A549 (cell line): ENCODE measurements at regions not wholly inside any gene's neighbourhood (a gene's known extent, or its start where the extent isn't known, plus 50 kb on each side); places are given as distances from the start of the nearest gene placed in this dataset.

ENCODE experiments used
- ATAC-seq, 2 experiments: fragments of 200-7000 bp in 1 of 2; fragments of >200 bp in 1 of 2; cut with Nextera tagmentation in 1 of 2; cut with Tn5 transposase in 1 of 2; 3 replicates each; pipeline versions ENCODE4 v1.8.0 to v1.9.1; 2018 to 2020; ENCODE audit warnings: mild to moderate bottlenecking in 1 of 2, moderate library complexity in 1 of 2
- CTCF ChIA-PET: fragments of 300-600 bp; sonication (Branson Sonifier 250); formaldehyde crosslinking; extraction: SDS; loops from one replicate; lab custom pipeline; 2021; ENCODE audit warnings: antibody characterized with exemption, inconsistent platforms; lab: Yijun Ruan, JAX
- POLR2A ChIA-PET: fragments of 350-600 bp; formaldehyde crosslinking; extraction: SDS; loops from one replicate; lab custom pipeline; 2021; ENCODE audit warnings: antibody characterized with exemption, inconsistent platforms; lab: Yijun Ruan, JAX
- DNase-seq, 2 experiments: peaks; one replicate each; pipeline versions ENCODE4 v3.0.0 to v3.0.0-alpha.2; 2011 to 2016; ENCODE audit warnings: low read depth in 1 of 2, low spot score in 1 of 2
- FAIRE-seq: peaks from 2 replicates; lab custom pipeline; 2011; peaks lifted over from hg19 to GRCh38; lab: Jason Lieb, UNC
- H3K27ac ChIP-seq, 2 experiments: fragments of >200 bp; sonication (Bioruptor Twin); formaldehyde crosslinking; 3 replicates each; pipeline ENCODE4 v1.5.1; 2016 to 2017
- H3K4me1 ChIP-seq: fragments of >200 bp; sonication (Bioruptor Twin); formaldehyde crosslinking; 3 replicates; pipeline ENCODE4 v1.6.1; 2016
- H3K4me2 ChIP-seq: fragments of >200 bp; sonication (Bioruptor Twin); formaldehyde crosslinking; 3 replicates; pipeline ENCODE4 v1.6.1; 2016
- H3K4me3 ChIP-seq: fragments of >200 bp; sonication (Bioruptor Twin); formaldehyde crosslinking; 3 replicates; pipeline ENCODE4 v1.5.1; 2016
- H3K9me3 ChIP-seq: fragments of >200 bp; sonication (Bioruptor Twin); formaldehyde crosslinking; 3 replicates; pipeline ENCODE4 v1.6.1; 2016
- ATOH8 ChIP-seq: fragments of 250-450 bp; sonication (Bioruptor Pico); IDR thresholded peaks from 2 replicates; pipeline ENCODE4 v1.5.0; 2020; ENCODE audit warnings: low read depth, mild to moderate bottlenecking, moderate library complexity
- E2F6 ChIP-seq: IDR thresholded peaks from 2 replicates; pipeline ENCODE4 v1.6.1; 2012; ENCODE audit warnings: low read depth, borderline replicate concordance
- EHF ChIP-seq: fragments of 250-450 bp; sonication (Bioruptor Pico); IDR thresholded peaks from 2 replicates; pipeline ENCODE4 v1.5.0; 2020; ENCODE audit warnings: mild to moderate bottlenecking
- EP300 ChIP-seq, 2 experiments: fragments of >200 bp; sonication (Bioruptor Twin); formaldehyde crosslinking; IDR thresholded peaks; 2 replicates in 1 of 2; 3 replicates in 1 of 2; pipeline ENCODE4 v1.6.1; 2016 to 2017
- FOSB ChIP-seq: fragments of 250-450 bp; sonication (Bioruptor Pico); IDR thresholded peaks from 2 replicates; pipeline ENCODE4 v1.5.0; 2020; ENCODE audit warnings: mild to moderate bottlenecking, moderate library complexity
- FOSL2 ChIP-seq, 2 experiments: fragments of 450-650 bp in 1 of 2; fragments of >200 bp in 1 of 2; sonication (Bioruptor Twin) in 1 of 2; formaldehyde crosslinking; IDR thresholded peaks; 2 replicates each; pipeline versions ENCODE4 v1.5.0 to v1.6.1; 2016 to 2020; ENCODE audit warnings: mild to moderate bottlenecking in 1 of 2, moderate library complexity in 1 of 2
- GATA3 ChIP-seq: IDR thresholded peaks from 2 replicates; pipeline ENCODE4 v1.6.1; 2012; ENCODE audit warnings: borderline replicate concordance
- HOXA7 ChIP-seq: fragments of 250-450 bp; sonication (Bioruptor Pico); IDR thresholded peaks from 2 replicates; pipeline ENCODE4 v1.5.0; 2020; ENCODE audit warnings: mild to moderate bottlenecking, moderate library complexity
- HOXB13 ChIP-seq: fragments of 250-450 bp; sonication (Bioruptor Pico); IDR thresholded peaks from 2 replicates; pipeline ENCODE4 v1.5.0; 2020; ENCODE audit warnings: low read depth, mild to moderate bottlenecking, moderate library complexity
- KDM5A ChIP-seq: fragments of 200-600 bp; sonication (generic); IDR thresholded peaks from 2 replicates; pipeline ENCODE4 v1.6.1; 2016; ENCODE audit warnings: antibody characterized with exemption, mild to moderate bottlenecking
- MAFK ChIP-seq: fragments of 450-650 bp; IDR thresholded peaks from 2 replicates; pipeline ENCODE4 v1.6.1; 2014; ENCODE audit not compliant: partially characterized antibody
- MAZ ChIP-seq: fragments of 150-350 bp; IDR thresholded peaks from 2 replicates; pipeline ENCODE4 v1.6.1; 2014; ENCODE audit warnings: antibody characterized with exemption, low read depth, low read length, borderline replicate concordance
- NPAS2 ChIP-seq: fragments of 250-450 bp; sonication (Bioruptor Pico); IDR thresholded peaks from 2 replicates; pipeline ENCODE4 v1.8.0; 2022; ENCODE audit warnings: mild to moderate bottlenecking, moderate library complexity, borderline replicate concordance
- NR3C1 ChIP-seq: fragments of >200 bp; sonication (Bioruptor Twin); formaldehyde crosslinking; IDR thresholded peaks from 3 replicates; pipeline ENCODE4 v1.6.1; 2017
- POLR2A ChIP-seq: IDR thresholded peaks from 2 replicates; pipeline ENCODE4 v1.6.1; 2012; ENCODE audit warnings: mild to moderate bottlenecking, low read length
- TFCP2L1 ChIP-seq: fragments of 250-450 bp; sonication (Bioruptor Pico); IDR thresholded peaks from 2 replicates; pipeline ENCODE4 v1.5.0; 2021; ENCODE audit warnings: mild to moderate bottlenecking
- TP53 ChIP-seq: fragments of 250-450 bp; sonication (Bioruptor Pico); IDR thresholded peaks from 2 replicates; pipeline ENCODE4 v1.5.0; 2021; ENCODE audit warnings: mild to moderate bottlenecking, moderate library complexity
- ZC3H11A ChIP-seq: fragments of 450-650 bp; IDR thresholded peaks from 2 replicates; pipeline ENCODE4 v1.6.1; 2014; ENCODE audit warnings: antibody characterized with exemption, mild to moderate bottlenecking
- WGBS: methylation state at CpG from one replicate; pipeline ENCODE4 v1.1.6; 2017; ENCODE audit errors: missing lambda C conversion rate; 5-methylcytosine and 5-hydroxymethylcytosine counted together
- TF ChIP-seq, protein P1 (sequence below): fragments of 200-600 bp; sonication (generic); IDR thresholded peaks from 2 replicates; pipeline ENCODE4 v1.6.1; 2016; ENCODE audit warnings: antibody characterized with exemption, mild to moderate bottlenecking, moderate library complexity
- TF ChIP-seq, protein P2 (sequence below): fragments of 450-650 bp; IDR thresholded peaks from 2 replicates; pipeline ENCODE4 v1.6.1; 2014; ENCODE audit warnings: antibody characterized with exemption
- TF ChIP-seq, protein P3 (sequence below): fragments of >200 bp; sonication (Bioruptor Twin); formaldehyde crosslinking; IDR thresholded peaks from 3 replicates; pipeline ENCODE4 v1.5.1; 2016

GRCh38 chr1:157357111-157357510, 195.2 kb downstream of the FCRL5 start:
- Histone ChIP-seq H3K4me2 (no peak overlapping the region), H3K4me3 (no peak overlapping the region), H3K4me1 (no peaks in the 10 kb centered on the region), H3K9me3 (no peaks in the 10 kb centered on the region), H3K27ac (no peak overlapping the region)
- DNase-seq (no peak), FAIRE-seq (no peak), ATAC-seq (no peak)
- TF ChIP-seq MAZ (no peak), E2F6 (no peak), ATOH8 (CRISPR knock-in tag) (no peak), GATA3 (no peak), EHF (CRISPR knock-in tag) (no peak), FOSB (CRISPR knock-in tag) (no peak), TP53 (CRISPR knock-in tag) (no peak), HOXA7 (CRISPR knock-in tag) (no peak), FOSL2 (IDR thresholded peaks at IDR 0.05) (no peak), FOSL2 (CRISPR knock-in tag; IDR thresholded peaks at IDR 0.05) (no peak)
- TF ChIP-seq, protein P1, sequence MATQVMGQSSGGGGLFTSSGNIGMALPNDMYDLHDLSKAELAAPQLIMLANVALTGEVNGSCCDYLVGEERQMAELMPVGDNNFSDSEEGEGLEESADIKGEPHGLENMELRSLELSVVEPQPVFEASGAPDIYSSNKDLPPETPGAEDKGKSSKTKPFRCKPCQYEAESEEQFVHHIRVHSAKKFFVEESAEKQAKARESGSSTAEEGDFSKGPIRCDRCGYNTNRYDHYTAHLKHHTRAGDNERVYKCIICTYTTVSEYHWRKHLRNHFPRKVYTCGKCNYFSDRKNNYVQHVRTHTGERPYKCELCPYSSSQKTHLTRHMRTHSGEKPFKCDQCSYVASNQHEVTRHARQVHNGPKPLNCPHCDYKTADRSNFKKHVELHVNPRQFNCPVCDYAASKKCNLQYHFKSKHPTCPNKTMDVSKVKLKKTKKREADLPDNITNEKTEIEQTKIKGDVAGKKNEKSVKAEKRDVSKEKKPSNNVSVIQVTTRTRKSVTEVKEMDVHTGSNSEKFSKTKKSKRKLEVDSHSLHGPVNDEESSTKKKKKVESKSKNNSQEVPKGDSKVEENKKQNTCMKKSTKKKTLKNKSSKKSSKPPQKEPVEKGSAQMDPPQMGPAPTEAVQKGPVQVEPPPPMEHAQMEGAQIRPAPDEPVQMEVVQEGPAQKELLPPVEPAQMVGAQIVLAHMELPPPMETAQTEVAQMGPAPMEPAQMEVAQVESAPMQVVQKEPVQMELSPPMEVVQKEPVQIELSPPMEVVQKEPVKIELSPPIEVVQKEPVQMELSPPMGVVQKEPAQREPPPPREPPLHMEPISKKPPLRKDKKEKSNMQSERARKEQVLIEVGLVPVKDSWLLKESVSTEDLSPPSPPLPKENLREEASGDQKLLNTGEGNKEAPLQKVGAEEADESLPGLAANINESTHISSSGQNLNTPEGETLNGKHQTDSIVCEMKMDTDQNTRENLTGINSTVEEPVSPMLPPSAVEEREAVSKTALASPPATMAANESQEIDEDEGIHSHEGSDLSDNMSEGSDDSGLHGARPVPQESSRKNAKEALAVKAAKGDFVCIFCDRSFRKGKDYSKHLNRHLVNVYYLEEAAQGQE, result no peak
- 67% methylated on average over 5 of the region's 5 CpGs for WGBS
- ChIA-PET CTCF (interaction anchor here (5.6 kb wide), 1 partner anchor 14 kb away, joined by 31 read pairs; no protein-coding TSS in a partner anchor), POLR2A (no interaction called here)

DNA sequence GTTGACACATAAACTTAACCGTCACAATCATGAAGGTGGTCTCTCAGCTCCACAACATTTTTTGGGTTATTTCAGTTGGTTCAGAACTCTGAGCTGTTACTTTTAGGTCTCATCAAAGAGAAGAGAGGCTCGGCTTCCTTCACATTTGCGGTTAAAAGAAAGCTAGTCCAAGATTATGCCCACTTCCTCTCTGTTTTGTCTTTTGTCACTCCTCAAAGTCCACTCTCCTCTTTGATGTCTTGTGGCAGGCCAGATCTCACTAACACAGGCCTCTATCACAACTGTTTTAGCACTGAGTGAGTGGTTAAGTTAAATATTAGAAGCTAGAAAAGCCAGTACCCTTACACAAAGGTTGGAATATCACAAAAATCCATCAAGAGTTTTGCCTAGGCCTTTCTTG, 195.7 kb downstream of the FCRL5 start:
- ATAC-seq (no peak), FAIRE-seq (no peak), DNase-seq (no peak)
- H3K4me3 ChIP-seq, result no peak overlapping the region
- ChIA-PET POLR2A (no interaction called here), CTCF (interaction anchor here (5.6 kb wide), 1 partner anchor 14 kb away, joined by 31 read pairs; no protein-coding TSS in a partner anchor)
- H3K4me1 ChIP-seq, result no peaks in the 10 kb centered on the region
- H3K9me3 ChIP-seq, result no peaks in the 10 kb centered on the region
- no peak overlapping the region for H3K4me2 ChIP-seq
- TF ChIP-seq EP300 (IDR thresholded peaks at IDR 0.05) (no peak), NPAS2 (CRISPR knock-in tag) (no peak), ZC3H11A (no peak), NR3C1 (no peak), POLR2A (no peak), MAFK (no peak), HOXB13 (CRISPR knock-in tag) (no peak), TFCP2L1 (CRISPR knock-in tag) (no peak), KDM5A (no peak)
- TF ChIP-seq, protein P2, sequence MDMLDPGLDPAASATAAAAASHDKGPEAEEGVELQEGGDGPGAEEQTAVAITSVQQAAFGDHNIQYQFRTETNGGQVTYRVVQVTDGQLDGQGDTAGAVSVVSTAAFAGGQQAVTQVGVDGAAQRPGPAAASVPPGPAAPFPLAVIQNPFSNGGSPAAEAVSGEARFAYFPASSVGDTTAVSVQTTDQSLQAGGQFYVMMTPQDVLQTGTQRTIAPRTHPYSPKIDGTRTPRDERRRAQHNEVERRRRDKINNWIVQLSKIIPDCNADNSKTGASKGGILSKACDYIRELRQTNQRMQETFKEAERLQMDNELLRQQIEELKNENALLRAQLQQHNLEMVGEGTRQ, result no peak
- TF ChIP-seq, protein P3, sequence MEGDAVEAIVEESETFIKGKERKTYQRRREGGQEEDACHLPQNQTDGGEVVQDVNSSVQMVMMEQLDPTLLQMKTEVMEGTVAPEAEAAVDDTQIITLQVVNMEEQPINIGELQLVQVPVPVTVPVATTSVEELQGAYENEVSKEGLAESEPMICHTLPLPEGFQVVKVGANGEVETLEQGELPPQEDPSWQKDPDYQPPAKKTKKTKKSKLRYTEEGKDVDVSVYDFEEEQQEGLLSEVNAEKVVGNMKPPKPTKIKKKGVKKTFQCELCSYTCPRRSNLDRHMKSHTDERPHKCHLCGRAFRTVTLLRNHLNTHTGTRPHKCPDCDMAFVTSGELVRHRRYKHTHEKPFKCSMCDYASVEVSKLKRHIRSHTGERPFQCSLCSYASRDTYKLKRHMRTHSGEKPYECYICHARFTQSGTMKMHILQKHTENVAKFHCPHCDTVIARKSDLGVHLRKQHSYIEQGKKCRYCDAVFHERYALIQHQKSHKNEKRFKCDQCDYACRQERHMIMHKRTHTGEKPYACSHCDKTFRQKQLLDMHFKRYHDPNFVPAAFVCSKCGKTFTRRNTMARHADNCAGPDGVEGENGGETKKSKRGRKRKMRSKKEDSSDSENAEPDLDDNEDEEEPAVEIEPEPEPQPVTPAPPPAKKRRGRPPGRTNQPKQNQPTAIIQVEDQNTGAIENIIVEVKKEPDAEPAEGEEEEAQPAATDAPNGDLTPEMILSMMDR, result no peak
- H3K27ac ChIP-seq, result no peak overlapping the region
- WGBS, result 56% methylated on average over 3 of the region's 3 CpGs
